LNCAP (cell line): ENCODE measurements at regions not wholly inside any gene's neighbourhood (a gene's known extent, or its start where the extent isn't known, plus 50 kb on each side); places are given as distances from the start of the nearest gene placed in this dataset.

Experiments
- TF ChIP-seq, protein P1 (sequence below): fragments of 450-650 bp; IDR thresholded peaks from 2 replicates; pipeline ENCODE4 v1.5.1; 2017; ENCODE audit warnings: mild to moderate bottlenecking

DNA sequence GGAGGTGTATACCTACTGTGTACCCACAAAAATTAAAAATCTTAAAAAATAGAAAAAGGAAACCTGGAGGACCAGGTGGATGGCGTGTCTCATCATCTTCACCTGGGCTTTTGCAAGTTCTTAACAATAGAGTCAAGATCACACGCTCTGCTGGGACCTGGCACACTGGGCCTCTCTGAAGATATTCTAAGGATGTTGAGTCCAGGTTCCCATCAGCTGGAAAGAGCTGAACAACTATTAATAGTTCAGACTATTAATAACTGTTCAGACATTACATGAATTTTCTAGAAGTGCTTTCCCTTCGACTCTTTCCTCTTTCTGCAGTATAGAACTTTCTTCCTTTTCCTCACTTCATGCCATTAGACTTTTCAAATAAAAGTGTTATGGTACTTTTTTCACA, 320.2 kb upstream of the IL12A start:
- TF ChIP-seq, protein P1, sequence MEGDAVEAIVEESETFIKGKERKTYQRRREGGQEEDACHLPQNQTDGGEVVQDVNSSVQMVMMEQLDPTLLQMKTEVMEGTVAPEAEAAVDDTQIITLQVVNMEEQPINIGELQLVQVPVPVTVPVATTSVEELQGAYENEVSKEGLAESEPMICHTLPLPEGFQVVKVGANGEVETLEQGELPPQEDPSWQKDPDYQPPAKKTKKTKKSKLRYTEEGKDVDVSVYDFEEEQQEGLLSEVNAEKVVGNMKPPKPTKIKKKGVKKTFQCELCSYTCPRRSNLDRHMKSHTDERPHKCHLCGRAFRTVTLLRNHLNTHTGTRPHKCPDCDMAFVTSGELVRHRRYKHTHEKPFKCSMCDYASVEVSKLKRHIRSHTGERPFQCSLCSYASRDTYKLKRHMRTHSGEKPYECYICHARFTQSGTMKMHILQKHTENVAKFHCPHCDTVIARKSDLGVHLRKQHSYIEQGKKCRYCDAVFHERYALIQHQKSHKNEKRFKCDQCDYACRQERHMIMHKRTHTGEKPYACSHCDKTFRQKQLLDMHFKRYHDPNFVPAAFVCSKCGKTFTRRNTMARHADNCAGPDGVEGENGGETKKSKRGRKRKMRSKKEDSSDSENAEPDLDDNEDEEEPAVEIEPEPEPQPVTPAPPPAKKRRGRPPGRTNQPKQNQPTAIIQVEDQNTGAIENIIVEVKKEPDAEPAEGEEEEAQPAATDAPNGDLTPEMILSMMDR, result no peak

DNA sequence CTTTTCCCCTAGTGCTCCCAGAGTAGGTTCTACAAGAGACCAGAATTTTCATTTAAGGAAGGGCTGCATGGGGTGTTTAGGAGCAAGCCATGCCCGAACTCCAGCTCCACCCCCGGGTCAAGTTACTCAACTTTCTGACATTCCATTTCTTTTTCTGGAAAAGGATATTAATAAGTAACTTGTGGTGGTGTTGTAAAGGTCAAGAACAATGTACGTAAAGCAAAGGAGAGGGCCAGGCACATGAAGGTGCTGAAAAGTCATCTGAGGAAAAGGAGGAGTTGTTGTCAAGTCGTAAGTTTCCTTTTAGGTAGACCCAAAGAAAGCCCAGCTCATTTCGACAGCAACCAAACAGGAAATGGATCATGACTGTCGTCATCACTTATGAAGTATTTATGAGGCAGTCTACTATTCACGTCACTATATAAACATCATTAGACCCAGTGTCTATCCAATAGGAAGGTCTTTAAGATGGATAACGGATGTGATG, 319.6 kb upstream of the IL12A start:
- TF ChIP-seq, protein P1, result no peak

DNA sequence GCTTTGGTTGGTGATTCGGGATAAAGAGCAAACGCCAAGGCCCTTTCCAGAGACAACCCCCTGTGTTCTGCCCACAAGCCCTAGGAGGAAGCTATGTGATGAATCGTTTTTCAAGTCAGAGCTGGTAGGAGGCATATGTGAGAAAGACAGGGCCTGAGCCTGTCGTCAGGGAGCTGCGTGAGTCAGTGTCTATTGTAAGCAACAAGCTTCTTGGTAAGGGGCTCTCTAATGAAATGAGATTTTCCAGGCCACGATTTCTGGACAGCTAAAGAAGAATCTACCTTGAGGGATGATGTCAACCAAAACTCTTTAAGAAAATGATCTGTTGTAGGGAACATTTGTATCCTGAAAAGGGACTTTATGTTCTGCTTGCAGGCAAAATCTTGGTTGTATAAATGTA, 318.9 kb upstream of the IL12A start:
- TF ChIP-seq, protein P1, result no peak

DNA sequence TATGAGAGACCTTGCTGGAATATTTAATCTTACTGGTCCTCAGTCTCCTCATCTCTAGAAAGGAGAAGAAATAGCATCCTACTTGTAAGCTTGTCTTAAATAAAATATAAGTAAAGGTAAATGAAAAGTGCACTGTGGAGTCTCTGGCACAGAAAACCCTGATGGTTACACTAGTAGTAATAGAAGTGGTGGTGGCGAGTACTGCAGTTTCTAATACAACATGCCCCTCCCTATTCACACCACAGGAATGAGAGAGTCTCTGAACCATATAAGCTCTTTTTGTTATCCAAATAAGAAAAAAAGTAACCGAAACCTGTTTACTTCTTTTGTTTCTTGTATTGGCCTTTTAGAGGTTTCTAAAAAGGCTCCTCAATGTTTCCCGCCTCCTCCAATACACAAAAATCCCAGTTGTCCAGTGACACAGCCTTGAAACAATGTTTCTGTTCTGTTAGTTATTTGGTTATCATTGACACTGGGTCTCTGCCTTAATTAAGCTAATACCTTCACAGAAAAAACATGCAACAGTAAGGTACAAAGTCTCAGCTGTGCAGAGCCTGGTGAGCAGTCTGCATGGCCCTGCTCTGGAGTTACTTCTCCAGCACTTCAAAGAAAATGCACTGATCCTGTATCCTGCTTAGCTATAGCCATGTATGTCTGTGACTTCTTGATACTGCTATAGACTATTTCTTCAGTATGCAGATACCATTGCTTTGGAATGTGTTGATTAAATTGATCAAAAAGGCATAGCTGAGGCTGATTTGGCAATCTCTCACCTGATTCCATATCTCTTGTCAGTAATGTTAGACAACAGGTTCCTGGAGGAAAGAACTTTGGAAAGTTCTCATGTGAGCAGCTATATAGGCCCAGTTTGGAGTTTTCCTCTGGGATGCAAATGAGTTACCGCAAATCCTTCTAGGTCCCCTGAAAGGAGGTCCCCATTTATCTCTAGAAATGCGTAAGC, 315.6 kb upstream of the IL12A start:
- TF ChIP-seq, protein P1, result no peak

DNA sequence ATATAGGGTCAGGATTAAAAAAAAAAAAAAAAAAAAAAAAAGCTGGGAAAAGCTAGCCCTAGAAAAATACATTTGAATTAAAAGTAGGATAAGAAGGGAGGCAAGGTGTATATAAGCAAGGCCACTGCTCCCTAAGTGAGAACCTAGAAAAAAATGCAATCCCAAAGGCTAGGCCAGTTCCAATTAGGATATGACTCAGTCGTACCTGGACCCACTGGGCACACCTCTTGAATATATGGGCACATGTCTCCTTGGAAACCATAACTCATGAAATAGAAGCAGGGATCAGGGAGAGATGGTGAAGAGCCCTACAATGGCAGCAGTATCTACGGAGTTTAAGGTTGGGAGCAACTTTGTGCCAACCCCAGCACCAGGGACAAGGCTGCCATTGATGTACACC, 314.1 kb upstream of the IL12A start:
- TF ChIP-seq, protein P1, result no peak

DNA sequence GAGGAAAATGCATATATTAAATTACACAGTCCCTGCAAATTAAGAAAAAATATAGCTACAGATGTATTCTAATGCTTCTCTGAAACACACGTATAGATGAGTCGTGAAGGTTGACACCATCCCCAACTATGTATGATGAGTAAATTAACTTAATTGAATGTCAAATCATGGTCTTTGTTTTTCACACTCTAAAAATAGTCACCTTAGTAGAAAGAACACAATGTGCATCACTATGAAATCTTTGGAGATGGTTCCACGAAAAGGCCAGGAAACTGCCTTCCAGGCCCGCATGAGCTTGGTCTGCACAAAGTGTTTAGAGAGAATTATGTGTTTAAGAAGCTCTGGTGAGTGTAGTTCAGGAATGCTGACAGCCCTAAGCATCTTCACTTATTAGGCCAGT, 313.4 kb upstream of the IL12A start:
- TF ChIP-seq, protein P1, result no peak

DNA sequence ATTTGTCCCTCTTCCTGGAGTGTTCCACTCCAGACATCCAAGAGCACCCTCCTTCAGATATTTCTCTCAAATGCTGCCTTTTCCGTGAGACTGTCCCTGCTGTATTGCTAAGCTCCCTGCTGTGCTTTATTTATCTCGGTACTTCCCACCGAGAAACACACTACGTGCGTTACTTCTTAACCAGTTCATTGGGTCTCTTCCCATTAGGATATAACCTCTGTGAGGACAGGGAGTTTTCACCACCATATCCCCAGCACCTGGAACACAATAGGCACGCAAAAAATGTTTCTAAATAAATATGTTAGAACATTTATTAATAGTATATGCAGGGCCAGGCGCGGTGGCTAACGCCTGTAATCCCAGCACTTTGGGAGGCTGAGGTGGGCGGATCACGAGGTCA, 308.7 kb upstream of the IL12A start:
- TF ChIP-seq, protein P1, result no peak
